ENCODE measurements at regions not wholly inside any gene's neighbourhood (a gene's known extent, or its start where the extent isn't known, plus 50 kb on each side); places are given as distances from the start of the nearest gene placed in this dataset.

DNA sequence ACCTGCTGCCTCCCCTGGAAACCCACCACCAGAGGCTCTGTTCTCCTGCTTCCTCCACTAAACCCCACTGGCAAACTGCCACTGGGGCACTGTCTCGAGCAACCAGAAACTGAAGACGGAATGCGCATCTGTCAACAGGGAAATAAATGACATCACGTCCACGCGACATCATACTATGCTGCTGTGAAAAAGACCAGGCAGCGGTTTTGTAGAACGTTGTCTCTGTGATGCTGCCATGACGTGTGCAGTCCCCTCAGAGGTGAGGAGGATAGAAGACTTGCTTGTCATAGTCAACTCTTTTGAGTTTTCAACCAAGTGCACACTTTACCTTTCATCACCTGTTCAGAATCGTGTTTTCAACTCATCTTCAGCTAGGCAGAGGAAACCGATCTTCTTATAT, 203.0 kb upstream of the IGF1R start:
- Mint-ChIP-seq H3K4me3 (no peak overlapping the region), H3K27me3 (ENCODE audit: low read depth) (peaks cover 12% of the 10 kb centered on the region), H3K36me3 (peaks cover 18% of the 10 kb centered on the region), H3K9me3 (peaks cover 32% of the 10 kb centered on the region), H3K4me1 (peaks cover 16% of the 10 kb centered on the region), H3K27ac (no peak overlapping the region)
- ChIA-PET CTCF (interaction anchor here (0.8 kb wide), 1 partner anchor 17 kb away, joined by 3 read pairs; no protein-coding TSS in a partner anchor), POLR2A (no interaction called here)
- TF ChIP-seq JAZF1 (CRISPR knock-in tag; IDR thresholded peaks at IDR 0.05), result no peak
- no peak for ATAC-seq
- DNase-seq (ENCODE audit: low spot score), result no peak

DNA sequence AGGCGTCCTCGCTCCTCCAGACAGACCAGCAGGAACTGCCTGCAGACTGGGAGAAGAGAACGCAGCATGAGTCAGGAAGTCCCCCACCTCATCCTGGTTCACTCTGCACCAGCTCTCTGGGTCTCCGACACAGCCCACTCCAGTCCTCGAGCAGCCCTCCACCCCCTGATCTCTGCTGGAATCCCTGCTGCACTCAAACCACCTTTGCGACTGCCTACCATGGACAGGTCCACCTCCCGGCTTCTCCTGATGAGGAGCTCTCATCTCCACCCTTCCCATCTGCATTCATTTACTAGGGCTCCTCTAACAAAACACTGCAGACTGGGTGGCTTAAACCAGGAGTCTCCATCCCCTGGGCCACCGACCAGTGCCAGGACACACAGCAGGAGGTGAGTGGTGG, 202.3 kb upstream of the IGF1R start:
- ChIA-PET CTCF (interaction anchor here (0.8 kb wide), 1 partner anchor 18 kb away, joined by 3 read pairs; no protein-coding TSS in a partner anchor), POLR2A (no interaction called here)
- no peak overlapping the region for H3K27ac Mint-ChIP-seq
- H3K9me3 Mint-ChIP-seq, result peaks cover 32% of the 10 kb centered on the region
- H3K36me3 Mint-ChIP-seq, result peaks cover 18% of the 10 kb centered on the region
- no peak for ATAC-seq
- TF ChIP-seq, protein P1, sequence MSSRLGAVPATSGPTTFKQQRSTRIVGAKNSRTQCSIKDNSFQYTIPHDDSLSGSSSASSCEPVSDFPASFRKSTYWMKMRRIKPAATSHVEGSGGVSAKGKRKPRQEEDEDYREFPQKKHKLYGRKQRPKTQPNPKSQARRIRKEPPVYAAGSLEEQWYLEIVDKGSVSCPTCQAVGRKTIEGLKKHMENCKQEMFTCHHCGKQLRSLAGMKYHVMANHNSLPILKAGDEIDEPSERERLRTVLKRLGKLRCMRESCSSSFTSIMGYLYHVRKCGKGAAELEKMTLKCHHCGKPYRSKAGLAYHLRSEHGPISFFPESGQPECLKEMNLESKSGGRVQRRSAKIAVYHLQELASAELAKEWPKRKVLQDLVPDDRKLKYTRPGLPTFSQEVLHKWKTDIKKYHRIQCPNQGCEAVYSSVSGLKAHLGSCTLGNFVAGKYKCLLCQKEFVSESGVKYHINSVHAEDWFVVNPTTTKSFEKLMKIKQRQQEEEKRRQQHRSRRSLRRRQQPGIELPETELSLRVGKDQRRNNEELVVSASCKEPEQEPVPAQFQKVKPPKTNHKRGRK (CRISPR knock-in tag; IDR thresholded peaks at IDR 0.05; ENCODE audit: borderline replicate concordance), result no peak
- TF ChIP-seq RELA (CRISPR knock-in tag; IDR thresholded peaks at IDR 0.05; ENCODE audit: borderline replicate concordance) (no peak), FOXK1 (CRISPR knock-in tag; IDR thresholded peaks at IDR 0.05) (no peak), ZNF121 (CRISPR knock-in tag; IDR thresholded peaks at IDR 0.05) (no peak), ZNF423 (CRISPR knock-in tag; IDR thresholded peaks at IDR 0.05) (no peak), ETV6 (CRISPR knock-in tag; IDR thresholded peaks at IDR 0.05) (no peak), ZNF416 (CRISPR knock-in tag; IDR thresholded peaks at IDR 0.05) (no peak), GABPB1 (CRISPR knock-in tag; IDR thresholded peaks at IDR 0.05) (no peak)
- TF ChIP-seq, protein P2, sequence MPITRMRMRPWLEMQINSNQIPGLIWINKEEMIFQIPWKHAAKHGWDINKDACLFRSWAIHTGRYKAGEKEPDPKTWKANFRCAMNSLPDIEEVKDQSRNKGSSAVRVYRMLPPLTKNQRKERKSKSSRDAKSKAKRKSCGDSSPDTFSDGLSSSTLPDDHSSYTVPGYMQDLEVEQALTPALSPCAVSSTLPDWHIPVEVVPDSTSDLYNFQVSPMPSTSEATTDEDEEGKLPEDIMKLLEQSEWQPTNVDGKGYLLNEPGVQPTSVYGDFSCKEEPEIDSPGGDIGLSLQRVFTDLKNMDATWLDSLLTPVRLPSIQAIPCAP (CRISPR knock-in tag; IDR thresholded peaks at IDR 0.05), result no peak
- H3K27me3 Mint-ChIP-seq (ENCODE audit: low read depth), result peaks cover 15% of the 10 kb centered on the region
- peaks cover 16% of the 10 kb centered on the region for H3K4me1 Mint-ChIP-seq
- no peak overlapping the region for H3K4me3 Mint-ChIP-seq
- no peak for DNase-seq (ENCODE audit: low spot score)

DNA sequence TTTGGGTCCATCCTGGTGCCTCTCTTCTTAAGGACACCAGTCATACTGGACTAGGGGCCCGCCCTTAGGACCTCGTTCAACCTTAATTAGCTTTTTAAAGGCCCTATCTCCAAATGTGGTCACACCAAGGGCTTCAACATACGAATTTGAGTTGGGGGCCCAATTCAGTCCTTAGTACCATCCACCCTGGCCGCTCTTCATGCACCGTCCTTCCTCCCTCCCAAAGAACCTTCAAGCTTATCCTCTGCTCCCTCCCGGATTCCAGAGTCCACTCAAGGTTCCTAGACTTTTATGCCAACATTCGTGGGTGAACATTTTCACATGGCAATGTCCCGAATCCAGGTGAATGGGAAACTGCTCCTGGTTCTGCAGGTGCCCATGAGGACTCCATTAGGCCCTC, 201.3 kb upstream of the IGF1R start:
- no peak overlapping the region for H3K27ac Mint-ChIP-seq
- ATAC-seq, result no peak
- H3K36me3 Mint-ChIP-seq, result peaks cover 18% of the 10 kb centered on the region
- H3K27me3 Mint-ChIP-seq (ENCODE audit: low read depth), result peaks cover 23% of the 10 kb centered on the region
- no peak for DNase-seq (ENCODE audit: low spot score)
- H3K4me3 Mint-ChIP-seq, result no peak overlapping the region
- H3K4me1 Mint-ChIP-seq, result peaks cover 16% of the 10 kb centered on the region
- peaks cover 32% of the 10 kb centered on the region for H3K9me3 Mint-ChIP-seq
- ChIA-PET CTCF (no interaction called here), POLR2A (no interaction called here)
- TF ChIP-seq ZNF138 (CRISPR knock-in tag; conservative IDR thresholded peaks at IDR 0.05), result no peak
- no peak for TF ChIP-seq ZNF219 (CRISPR knock-in tag; IDR thresholded peaks at IDR 0.05; ENCODE audit: borderline replicate concordance)
- TF ChIP-seq, protein P3, sequence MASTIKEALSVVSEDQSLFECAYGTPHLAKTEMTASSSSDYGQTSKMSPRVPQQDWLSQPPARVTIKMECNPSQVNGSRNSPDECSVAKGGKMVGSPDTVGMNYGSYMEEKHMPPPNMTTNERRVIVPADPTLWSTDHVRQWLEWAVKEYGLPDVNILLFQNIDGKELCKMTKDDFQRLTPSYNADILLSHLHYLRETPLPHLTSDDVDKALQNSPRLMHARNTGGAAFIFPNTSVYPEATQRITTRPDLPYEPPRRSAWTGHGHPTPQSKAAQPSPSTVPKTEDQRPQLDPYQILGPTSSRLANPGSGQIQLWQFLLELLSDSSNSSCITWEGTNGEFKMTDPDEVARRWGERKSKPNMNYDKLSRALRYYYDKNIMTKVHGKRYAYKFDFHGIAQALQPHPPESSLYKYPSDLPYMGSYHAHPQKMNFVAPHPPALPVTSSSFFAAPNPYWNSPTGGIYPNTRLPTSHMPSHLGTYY (CRISPR knock-in tag; IDR thresholded peaks at IDR 0.05), result no peak
- TF ChIP-seq TEAD1 (CRISPR knock-in tag; IDR thresholded peaks at IDR 0.05), result no peak
- TF ChIP-seq, protein P4, sequence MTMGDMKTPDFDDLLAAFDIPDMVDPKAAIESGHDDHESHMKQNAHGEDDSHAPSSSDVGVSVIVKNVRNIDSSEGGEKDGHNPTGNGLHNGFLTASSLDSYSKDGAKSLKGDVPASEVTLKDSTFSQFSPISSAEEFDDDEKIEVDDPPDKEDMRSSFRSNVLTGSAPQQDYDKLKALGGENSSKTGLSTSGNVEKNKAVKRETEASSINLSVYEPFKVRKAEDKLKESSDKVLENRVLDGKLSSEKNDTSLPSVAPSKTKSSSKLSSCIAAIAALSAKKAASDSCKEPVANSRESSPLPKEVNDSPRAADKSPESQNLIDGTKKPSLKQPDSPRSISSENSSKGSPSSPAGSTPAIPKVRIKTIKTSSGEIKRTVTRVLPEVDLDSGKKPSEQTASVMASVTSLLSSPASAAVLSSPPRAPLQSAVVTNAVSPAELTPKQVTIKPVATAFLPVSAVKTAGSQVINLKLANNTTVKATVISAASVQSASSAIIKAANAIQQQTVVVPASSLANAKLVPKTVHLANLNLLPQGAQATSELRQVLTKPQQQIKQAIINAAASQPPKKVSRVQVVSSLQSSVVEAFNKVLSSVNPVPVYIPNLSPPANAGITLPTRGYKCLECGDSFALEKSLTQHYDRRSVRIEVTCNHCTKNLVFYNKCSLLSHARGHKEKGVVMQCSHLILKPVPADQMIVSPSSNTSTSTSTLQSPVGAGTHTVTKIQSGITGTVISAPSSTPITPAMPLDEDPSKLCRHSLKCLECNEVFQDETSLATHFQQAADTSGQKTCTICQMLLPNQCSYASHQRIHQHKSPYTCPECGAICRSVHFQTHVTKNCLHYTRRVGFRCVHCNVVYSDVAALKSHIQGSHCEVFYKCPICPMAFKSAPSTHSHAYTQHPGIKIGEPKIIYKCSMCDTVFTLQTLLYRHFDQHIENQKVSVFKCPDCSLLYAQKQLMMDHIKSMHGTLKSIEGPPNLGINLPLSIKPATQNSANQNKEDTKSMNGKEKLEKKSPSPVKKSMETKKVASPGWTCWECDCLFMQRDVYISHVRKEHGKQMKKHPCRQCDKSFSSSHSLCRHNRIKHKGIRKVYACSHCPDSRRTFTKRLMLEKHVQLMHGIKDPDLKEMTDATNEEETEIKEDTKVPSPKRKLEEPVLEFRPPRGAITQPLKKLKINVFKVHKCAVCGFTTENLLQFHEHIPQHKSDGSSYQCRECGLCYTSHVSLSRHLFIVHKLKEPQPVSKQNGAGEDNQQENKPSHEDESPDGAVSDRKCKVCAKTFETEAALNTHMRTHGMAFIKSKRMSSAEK (CRISPR knock-in tag; IDR thresholded peaks at IDR 0.05; ENCODE audit: borderline replicate concordance), result no peak
- no peak for TF ChIP-seq NFYB (CRISPR knock-in tag; conservative IDR thresholded peaks at IDR 0.05; ENCODE audit: low read depth)
- TF ChIP-seq SMAD3 (CRISPR knock-in tag; IDR thresholded peaks at IDR 0.05; ENCODE audit: borderline replicate concordance), result no peak
- no peak for TF ChIP-seq ELF4 (CRISPR knock-in tag; IDR thresholded peaks at IDR 0.05; ENCODE audit: low read depth)
- TF ChIP-seq ZNF396 (CRISPR knock-in tag; IDR thresholded peaks at IDR 0.05; ENCODE audit: borderline replicate concordance), result no peak
- TF ChIP-seq, protein P5, sequence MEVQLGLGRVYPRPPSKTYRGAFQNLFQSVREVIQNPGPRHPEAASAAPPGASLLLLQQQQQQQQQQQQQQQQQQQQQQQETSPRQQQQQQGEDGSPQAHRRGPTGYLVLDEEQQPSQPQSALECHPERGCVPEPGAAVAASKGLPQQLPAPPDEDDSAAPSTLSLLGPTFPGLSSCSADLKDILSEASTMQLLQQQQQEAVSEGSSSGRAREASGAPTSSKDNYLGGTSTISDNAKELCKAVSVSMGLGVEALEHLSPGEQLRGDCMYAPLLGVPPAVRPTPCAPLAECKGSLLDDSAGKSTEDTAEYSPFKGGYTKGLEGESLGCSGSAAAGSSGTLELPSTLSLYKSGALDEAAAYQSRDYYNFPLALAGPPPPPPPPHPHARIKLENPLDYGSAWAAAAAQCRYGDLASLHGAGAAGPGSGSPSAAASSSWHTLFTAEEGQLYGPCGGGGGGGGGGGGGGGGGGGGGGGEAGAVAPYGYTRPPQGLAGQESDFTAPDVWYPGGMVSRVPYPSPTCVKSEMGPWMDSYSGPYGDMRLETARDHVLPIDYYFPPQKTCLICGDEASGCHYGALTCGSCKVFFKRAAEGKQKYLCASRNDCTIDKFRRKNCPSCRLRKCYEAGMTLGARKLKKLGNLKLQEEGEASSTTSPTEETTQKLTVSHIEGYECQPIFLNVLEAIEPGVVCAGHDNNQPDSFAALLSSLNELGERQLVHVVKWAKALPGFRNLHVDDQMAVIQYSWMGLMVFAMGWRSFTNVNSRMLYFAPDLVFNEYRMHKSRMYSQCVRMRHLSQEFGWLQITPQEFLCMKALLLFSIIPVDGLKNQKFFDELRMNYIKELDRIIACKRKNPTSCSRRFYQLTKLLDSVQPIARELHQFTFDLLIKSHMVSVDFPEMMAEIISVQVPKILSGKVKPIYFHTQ (CRISPR knock-in tag; IDR thresholded peaks at IDR 0.05), result no peak
- no peak for TF ChIP-seq NR1H2 (CRISPR knock-in tag; IDR thresholded peaks at IDR 0.05)
- TF ChIP-seq RORB (CRISPR knock-in tag; IDR thresholded peaks at IDR 0.05), result no peak
- no peak for TF ChIP-seq EMX1 (CRISPR knock-in tag; IDR thresholded peaks at IDR 0.05)

Measured in WTC11 (cell line).